Glutamatergic neuron (in vitro differentiated cells): ENCODE measurements at regions not wholly inside any gene's neighbourhood (a gene's known extent, or its start where the extent isn't known, plus 50 kb on each side); places are given as distances from the start of the nearest gene placed in this dataset.

Source experiments
- DNase-seq: peaks from one replicate; pipeline ENCODE4 v3.0.0; 2022
- H3K27ac Mint-ChIP-seq: one replicate; pipeline ENCODE4 v1.8.0; 2020; ENCODE audit warnings: mild to moderate bottlenecking, mixed read lengths, inconsistent platforms; ENCODE audit not compliant: unreplicated experiment
- H3K27me3 Mint-ChIP-seq: one replicate; pipeline ENCODE4 v1.8.0; 2020; ENCODE audit warnings: mild to moderate bottlenecking, moderate library complexity, mixed read lengths, inconsistent platforms; ENCODE audit not compliant: unreplicated experiment
- H3K36me3 Mint-ChIP-seq: one replicate; pipeline ENCODE4 v1.8.0; 2020; ENCODE audit warnings: mild to moderate bottlenecking, mixed read lengths, inconsistent platforms; ENCODE audit not compliant: unreplicated experiment
- H3K4me1 Mint-ChIP-seq: one replicate; pipeline ENCODE4 v1.8.0; 2020; ENCODE audit warnings: mild to moderate bottlenecking, low read depth, mixed read lengths, inconsistent platforms; ENCODE audit not compliant: unreplicated experiment
- H3K4me3 Mint-ChIP-seq: one replicate; pipeline ENCODE4 v1.8.0; 2020; ENCODE audit warnings: mild to moderate bottlenecking, mixed read lengths, inconsistent platforms; ENCODE audit not compliant: unreplicated experiment
- H3K9me3 Mint-ChIP-seq: one replicate; pipeline ENCODE4 v1.8.0; 2020; ENCODE audit warnings: mild to moderate bottlenecking, moderate library complexity, mixed read lengths, inconsistent platforms; ENCODE audit not compliant: unreplicated experiment
- TF ChIP-seq, protein P1 (sequence below): fragments of 200-600 bp; sonication (generic); IDR thresholded peaks from one replicate; pipeline ENCODE4 v1.5.0; 2021; ENCODE audit not compliant: partially characterized antibody, unreplicated experiment

DNA sequence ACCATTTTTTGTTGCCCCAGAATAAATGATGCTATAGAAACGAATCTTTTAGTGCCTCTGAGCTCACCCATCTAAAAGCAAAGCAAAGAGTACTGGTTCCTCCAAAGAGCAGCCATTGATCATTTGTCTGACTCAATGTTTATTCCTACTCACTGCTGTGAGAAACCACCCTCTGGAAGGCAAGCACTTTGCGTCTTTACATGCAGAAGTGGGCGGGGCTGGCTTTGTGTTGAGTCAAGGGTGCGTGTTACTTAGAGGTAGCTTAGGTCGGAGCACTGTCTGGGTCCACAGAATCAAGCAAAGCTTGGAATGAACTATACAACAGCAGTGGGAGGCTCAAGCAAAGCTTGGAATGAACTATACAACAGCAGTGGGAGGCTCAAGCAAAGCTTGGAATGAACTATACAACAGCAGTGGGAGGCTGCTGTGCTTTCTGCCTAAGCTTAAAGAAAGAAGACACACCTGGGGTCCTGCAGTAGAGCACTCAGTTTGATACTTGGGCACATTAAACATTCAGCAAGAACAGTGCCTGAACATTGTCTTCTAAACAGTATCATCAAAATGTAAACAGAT lies 77.2 kb upstream of the PRICKLE1 start:
- Mint-ChIP-seq H3K36me3 (no peaks in the 10 kb centered on the region), H3K27me3 (peaks cover under 1% of the 10 kb centered on the region), H3K27ac (no peak overlapping the region), H3K4me3 (no peak overlapping the region), H3K4me1 (no peaks in the 10 kb centered on the region), H3K9me3 (peaks cover 2% of the 10 kb centered on the region)
- TF ChIP-seq, protein P1, sequence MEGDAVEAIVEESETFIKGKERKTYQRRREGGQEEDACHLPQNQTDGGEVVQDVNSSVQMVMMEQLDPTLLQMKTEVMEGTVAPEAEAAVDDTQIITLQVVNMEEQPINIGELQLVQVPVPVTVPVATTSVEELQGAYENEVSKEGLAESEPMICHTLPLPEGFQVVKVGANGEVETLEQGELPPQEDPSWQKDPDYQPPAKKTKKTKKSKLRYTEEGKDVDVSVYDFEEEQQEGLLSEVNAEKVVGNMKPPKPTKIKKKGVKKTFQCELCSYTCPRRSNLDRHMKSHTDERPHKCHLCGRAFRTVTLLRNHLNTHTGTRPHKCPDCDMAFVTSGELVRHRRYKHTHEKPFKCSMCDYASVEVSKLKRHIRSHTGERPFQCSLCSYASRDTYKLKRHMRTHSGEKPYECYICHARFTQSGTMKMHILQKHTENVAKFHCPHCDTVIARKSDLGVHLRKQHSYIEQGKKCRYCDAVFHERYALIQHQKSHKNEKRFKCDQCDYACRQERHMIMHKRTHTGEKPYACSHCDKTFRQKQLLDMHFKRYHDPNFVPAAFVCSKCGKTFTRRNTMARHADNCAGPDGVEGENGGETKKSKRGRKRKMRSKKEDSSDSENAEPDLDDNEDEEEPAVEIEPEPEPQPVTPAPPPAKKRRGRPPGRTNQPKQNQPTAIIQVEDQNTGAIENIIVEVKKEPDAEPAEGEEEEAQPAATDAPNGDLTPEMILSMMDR: no peak
- no peak for DNase-seq

DNA sequence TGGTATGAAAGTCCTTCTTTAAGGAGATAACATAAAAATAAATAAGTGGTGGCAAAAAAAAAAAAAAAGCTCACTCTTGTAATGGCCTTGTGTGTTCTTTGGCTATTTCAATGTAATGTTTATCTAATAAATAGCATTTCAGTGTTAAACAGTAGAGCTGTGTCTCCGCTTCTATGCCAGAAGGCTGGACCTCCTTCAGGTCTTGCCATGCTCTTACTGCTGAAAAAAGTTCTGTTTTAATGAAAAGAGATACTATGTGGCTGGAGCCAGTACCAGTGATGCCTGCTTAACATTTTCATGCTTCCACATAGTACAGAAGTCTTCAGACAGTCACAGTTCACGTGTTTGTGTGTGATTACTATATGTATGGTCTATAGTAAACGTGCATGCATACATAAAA lies 74.1 kb upstream of the PRICKLE1 start:
- Mint-ChIP-seq H3K36me3 (peaks cover 10% of the 10 kb centered on the region), H3K27ac (no peak overlapping the region), H3K9me3 (peaks cover 2% of the 10 kb centered on the region), H3K4me1 (no peaks in the 10 kb centered on the region), H3K4me3 (no peak overlapping the region), H3K27me3 (peaks cover 2% of the 10 kb centered on the region)
- TF ChIP-seq, protein P1: no peak
- no peak for DNase-seq

DNA sequence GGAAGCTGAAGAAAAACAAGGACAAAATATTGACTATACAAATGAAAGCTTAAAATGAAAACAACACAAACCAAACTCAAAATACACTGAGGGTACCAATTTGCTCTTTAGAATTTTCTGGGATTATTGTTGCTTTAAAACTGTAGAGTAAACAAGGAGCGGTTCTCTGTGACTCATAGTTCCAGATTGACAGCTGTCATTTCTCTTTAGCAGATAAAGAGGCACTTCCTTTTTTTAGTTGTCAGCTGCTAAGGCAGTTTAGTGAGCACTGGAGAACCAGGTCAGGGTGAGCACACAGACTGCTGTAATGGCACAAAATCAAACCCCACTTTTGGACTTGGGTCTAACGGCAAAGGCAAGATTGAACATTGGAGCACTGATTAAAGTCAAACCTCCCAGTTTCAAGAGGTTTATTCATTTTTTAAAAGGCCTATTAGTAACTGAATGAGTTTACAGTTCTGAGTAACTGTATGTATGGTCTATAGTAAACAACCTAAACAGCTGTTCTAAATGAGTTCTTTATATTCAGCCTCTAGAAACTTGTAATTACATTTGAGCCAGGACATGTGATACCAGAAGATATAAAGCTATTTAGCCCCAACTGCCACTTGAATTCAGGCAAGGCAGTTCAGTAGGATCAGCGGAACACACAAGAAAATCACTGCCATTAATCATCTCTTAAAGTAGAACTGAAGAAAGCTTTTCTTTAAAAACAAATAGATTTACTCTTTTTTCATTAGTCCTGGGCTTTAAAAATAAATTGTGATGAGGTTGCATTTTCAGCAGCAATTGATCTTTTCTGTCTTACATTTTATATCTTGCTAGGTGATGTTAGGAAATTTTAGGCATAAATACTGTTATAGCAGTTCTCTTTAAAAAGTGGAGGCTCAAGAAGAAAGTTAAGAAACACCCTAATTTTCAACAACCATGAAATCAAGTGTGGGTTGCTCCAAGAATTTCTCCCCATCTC lies 71.7 kb upstream of the PRICKLE1 start:
- H3K27ac Mint-ChIP-seq: no peak overlapping the region
- TF ChIP-seq, protein P1: no peak
- H3K36me3 Mint-ChIP-seq: peaks cover 10% of the 10 kb centered on the region
- H3K4me3 Mint-ChIP-seq: no peak overlapping the region
- H3K27me3 Mint-ChIP-seq: peaks cover 4% of the 10 kb centered on the region
- DNase-seq: no peak
- peaks cover 5% of the 10 kb centered on the region for H3K9me3 Mint-ChIP-seq
- no peaks in the 10 kb centered on the region for H3K4me1 Mint-ChIP-seq

DNA sequence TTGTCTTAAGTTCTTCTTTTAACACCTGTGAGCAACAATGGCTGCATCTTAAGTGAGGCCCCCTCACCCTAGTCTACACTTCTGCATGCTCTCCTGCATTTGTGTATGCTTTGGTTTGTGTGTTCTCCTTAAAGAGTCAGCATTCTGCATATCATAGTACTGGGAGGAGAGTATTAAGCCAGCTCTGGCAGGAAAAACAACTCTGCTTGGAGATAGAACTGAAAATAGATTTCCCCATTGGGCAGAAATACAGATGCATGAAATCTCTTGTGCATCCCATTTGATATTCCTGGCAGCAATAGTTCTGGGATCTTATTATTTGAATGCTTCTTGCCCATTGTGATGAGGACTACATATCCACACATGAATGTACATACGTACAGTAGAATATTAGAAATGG lies 70.6 kb upstream of the PRICKLE1 start:
- H3K27ac Mint-ChIP-seq: no peak overlapping the region
- no peak for DNase-seq
- no peaks in the 10 kb centered on the region for H3K4me1 Mint-ChIP-seq
- H3K27me3 Mint-ChIP-seq: peaks cover 4% of the 10 kb centered on the region
- H3K4me3 Mint-ChIP-seq: no peak overlapping the region
- peaks cover 10% of the 10 kb centered on the region for H3K36me3 Mint-ChIP-seq
- TF ChIP-seq, protein P1: no peak
- peaks cover 3% of the 10 kb centered on the region for H3K9me3 Mint-ChIP-seq

DNA sequence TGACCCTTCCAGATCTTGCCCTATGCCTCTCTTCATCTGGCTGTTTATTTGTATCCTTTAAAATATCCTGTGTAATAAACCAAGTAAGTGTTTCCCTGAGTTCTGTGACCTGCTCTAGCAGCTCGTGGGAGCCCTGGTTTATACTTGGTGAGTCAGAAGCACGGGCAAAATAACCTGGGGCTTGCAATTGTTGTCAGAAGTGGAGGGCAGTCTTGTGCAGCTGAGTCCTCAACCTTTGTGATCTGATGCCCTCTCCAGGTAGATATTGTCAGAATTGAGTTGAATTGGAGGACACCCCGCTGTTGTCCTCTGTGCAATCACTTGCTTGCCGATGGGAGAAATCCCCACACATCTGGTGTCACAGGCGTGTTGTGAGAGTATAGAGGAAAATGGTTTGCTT lies 62.5 kb upstream of the PRICKLE1 start:
- Mint-ChIP-seq H3K36me3 (no peaks in the 10 kb centered on the region), H3K4me1 (no peaks in the 10 kb centered on the region), H3K4me3 (no peak overlapping the region), H3K9me3 (no peaks in the 10 kb centered on the region), H3K27me3 (peaks cover 2% of the 10 kb centered on the region), H3K27ac (no peak overlapping the region)
- TF ChIP-seq, protein P1: no peak
- no peak for DNase-seq
